NCI-H748 (cell line): ENCODE measurements at regions not wholly inside any gene's neighbourhood (a gene's known extent, or its start where the extent isn't known, plus 50 kb on each side); places are given as distances from the start of the nearest gene placed in this dataset.
"Not testable (repeated sequence)": the region's sequence is repeated elsewhere in the genome, so short reads cannot be mapped to it uniquely, and the experiment has no call there.

Experiments used
- DNase-seq: peaks from one replicate; lab custom pipeline; 2025; ENCODE audit not compliant: unreplicated experiment; lab: John Stamatoyannopoulos, UW

DNA sequence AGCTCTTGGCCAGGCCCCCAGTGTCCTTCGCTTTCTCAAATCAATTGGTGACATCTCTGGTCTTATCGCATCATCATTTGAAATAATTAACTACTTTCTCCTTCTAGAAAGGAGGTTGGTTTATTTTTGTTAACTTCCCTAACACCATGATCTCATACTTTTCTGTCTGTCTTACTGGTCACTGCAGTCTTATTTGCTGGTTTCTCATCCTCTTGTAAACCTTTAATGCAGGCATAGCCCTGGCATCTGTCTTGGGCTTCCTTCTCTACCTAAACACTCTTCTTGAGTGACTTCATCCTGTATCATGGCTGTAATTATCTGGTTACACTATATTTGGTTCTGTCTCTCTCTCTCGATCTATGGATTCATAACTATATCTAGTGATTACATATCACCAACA lies 152.8 kb downstream of the CYSLTR2 start:
- no peak for DNase-seq

DNA sequence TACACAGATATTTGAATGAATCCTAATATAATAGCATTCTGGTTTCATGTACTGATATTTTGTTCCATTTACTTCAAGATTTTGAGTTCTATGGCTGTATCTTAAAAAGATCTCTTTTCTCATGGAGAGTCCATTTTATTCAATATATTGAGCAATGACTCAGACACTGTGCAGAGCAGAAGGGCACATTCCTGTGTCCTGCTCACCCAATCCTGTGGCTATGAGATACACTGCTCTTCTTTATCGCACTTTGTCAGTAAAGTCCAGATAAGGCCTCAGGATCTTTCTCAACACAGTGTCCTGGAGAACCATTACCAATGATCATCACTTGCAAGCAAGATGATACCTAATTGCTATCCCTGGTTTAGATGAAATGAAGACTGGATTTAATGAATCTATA lies 155.0 kb downstream of the CYSLTR2 start:
- DNase-seq = no peak

DNA sequence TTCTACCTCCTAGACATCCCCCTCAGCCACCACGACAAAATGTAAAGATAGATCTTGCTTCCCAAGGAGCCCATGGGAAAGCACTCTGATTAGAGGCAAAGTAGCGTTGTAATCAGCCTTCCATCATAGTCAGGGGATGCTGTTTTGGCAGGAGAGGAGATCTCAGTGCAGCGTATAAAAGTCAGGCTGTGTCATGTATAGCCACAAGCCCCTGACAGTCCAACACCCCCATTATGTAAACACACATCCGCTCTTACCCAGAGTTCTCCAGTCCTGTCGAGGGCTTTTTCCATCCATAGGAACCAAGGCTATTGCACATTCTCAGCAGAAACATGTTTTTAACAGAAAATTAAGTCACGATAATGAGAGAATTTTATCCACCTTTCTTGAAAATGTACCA lies 156.3 kb downstream of the CYSLTR2 start:
- DNase-seq = no peak

DNA sequence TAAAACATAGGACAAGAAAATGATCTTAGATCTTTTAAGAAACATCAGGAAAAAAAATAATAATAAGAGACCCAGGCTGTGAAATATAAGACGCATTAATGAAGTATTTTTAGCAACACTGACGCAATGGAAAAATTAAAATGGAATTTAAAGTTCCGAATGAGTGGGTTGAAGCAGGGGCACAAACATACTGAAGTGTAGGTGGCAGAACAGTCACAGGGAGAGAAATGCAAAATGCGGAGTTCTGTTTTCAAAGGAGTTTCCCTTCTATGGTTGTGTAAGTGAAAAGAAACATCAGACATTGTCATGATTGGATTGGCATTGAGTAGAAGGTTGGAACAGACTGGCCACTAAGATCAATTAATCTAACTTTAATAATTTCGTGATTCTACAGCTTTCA lies 159.8 kb downstream of the CYSLTR2 start:
- no peak for DNase-seq

DNA sequence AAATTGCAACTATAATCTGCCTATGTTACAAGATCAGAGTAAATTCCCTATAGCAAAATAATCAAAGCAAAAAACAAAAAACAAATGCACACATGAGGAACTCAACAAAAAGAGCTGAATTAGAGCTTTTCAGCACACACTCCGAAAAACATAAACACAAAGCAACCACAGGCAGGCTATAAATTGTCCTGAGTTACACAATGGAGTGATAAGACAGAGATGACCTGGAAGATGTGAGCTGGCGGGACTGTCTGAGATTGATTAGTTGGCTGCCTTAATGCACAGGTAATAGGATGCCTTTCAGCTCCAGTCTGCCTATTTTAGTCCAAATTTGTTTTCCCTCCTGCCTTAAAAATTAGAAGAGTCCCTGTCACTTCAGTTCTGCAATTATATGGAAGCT lies 159.0 kb upstream of the FNDC3A start:
- DNase-seq = no peak

DNA sequence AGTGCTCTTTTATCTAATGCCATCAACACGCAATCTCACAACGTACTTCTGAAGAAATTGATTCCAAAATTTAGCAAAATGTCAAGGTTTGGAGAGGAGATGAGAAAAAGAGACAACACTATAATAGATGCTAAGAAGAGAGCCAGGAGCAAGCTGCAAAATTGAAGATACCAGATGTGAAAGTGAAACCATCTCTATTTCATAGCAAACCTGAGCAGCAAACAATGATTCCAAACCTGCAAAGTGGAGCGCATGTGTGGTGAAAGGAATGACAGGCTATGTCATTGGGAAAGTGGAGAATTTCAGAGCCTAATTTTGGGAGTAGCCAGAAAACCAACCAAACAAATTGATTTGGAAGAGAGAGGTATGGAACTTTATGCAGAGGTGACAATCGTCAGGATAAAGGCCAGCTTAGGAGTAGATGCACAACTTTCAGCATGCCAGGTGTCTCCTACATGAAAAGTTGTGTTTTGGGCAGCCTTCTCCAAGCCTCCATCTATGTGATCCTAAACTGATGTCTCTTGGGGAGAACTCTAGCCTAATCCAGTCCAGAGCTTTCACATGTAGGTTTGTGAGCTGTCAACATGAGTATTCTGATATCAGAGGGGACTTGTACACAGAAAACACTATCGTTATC lies 158.4 kb upstream of the FNDC3A start:
- peak; percentile 8 for DNase-seq

DNA sequence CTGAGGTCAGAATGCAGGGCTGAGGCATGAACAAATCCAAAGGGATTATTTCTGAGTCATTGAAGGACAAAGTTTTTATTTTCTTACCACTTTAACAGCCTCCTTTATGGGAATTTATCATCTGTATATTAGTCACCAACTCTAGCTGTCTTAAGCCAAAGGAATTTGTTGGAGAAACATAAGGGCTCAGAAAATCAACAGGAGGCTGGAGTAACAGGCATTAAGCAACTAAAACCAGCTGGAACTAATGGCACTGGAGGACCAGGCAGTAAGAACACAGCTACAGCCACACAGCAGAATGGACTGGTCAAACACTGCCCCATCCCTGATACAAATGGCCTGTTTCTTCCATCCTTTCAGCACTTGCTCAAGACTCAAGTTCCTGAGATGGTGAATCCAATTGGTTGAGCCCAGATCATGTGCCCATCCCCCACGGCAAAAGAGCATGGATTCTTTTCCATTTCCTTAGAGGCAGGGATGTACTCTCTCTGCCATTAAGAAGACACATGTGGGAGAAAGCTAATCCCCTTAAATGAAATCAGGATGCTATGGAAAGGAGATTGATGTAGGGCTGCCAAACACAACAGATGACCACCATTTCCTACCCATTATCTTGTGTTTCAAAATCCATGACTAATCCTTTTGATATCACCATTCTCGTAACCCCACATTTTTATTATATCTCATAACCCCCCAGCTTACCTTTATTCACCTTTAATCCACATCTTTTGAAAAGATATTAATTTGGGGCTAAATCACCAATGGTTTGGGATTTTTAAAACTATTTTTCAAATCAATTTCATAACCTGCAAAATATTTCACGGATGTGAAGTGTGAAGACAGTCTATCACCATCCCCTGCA lies 157.0 kb upstream of the FNDC3A start:
- no peak for DNase-seq

DNA sequence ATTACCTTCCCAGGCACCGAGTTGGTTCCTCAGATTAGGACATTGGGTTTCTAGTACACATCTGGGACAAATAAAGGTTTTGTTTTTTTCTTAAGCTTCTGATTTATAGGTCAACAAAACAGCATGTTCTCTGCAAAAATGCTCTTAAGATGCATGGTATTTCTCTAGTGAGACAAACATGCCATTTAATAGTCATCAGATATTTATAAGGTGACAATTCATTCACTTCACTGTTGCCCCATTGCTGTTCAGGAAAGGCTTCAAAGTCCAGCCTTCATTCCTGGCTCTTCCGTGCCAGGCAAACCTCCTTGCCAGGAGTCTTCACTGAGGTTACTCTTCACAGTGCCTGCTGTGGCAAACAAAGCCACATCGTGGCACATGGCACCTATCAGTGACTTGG lies 156.3 kb upstream of the FNDC3A start:
- DNase-seq = no peak

DNA sequence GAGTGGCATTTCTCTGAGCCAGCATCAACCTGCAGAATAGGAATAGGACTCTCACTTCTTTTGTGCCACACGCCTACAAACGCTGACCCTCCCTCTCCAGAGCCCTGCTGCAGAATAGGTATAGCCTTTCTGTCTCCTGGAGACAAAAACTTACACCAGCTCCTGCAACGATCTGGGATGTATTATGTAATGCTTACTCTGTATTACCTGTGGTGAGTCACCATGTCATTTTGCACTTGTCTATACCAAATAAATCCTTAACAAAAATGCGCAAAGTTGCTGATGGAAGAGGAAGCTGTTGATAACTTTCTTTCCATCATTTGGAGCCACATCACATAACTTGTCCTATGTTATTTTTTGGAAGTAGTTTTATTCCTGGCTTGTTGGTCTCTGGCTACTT lies 155.8 kb upstream of the FNDC3A start:
- no peak for DNase-seq

DNA sequence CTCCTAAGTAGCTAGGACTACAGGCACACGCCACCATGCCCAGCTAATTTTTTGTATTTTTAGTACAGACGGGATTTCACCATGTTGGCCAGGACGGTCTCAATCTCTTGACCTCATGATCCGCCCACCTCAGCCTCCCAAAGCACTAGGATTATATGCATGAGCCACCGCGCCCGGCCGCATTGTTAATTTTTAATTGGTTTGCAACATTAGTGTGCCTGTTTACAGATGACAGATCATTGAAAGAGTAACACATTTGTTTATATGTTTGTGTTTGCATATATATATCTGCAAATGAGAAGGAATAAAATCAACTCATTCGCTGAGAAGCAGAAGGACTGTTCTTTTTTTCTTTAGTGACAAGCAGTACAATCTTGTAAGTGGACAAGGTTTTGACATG lies 152.2 kb upstream of the FNDC3A start:
- DNase-seq = not testable (repeated sequence)

DNA sequence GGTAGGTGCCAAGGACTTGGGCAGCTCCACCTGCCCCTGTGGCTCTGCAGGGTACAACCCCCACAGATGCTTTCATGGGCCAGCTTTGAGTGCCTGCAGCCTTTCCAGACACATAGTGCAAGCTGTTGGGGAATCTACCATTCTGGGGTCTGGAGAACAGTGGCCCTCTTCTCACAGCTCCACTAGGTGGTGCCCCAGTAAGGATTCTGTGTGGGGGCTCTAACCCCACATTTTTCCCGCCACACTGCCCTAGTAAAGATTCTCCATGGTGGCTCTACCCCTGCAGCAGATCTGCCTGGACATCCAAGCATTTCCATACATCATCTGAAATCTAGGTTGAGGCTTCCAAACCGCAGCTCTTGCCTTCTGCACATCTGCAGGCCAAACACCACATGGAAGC lies 149.7 kb upstream of the FNDC3A start:
- DNase-seq = no peak

DNA sequence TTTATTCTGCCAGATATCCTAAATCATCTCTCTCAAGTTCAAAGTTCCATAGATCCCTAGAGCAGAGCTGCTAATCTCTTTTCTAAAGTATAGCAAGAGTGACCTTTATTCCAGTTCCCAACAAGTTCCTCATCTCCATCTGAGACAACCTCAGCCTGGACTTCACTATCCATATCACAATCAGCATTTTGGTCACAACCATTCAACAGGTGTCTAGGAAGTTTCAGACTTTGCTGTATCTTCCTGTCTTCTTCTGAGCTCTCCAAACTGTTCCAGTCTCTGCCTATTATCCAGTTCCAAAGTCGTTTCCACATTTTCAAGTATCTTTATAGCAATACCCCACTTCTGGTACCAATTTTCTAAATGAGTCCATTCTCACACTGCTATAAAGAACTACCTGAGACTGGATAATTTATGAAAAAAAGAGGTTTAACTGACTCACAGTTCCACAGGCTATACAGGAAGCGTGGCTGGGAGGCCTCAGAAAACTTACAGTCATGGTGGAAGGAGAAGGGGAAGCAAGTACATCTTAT lies 148.7 kb upstream of the FNDC3A start:
- not testable (repeated sequence) for DNase-seq

DNA sequence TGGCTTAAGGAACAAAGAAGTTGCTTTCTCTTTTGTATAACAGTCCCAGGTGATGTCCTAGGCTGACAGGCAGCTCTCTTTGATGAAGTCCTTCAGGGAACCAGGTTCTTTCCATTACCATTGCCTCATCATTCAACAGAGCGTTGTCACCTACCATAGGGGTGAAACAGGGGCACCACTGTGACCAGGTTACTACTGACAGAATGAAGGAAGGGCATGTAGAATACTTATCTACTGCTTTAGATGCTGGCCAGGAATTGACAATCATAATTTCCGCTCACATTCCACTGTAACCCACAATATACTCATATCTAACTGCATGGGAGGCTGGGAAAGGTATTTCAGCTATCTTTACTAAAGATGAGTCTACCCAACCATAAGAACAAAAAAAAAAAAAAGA lies 148.0 kb upstream of the FNDC3A start:
- no peak for DNase-seq

DNA sequence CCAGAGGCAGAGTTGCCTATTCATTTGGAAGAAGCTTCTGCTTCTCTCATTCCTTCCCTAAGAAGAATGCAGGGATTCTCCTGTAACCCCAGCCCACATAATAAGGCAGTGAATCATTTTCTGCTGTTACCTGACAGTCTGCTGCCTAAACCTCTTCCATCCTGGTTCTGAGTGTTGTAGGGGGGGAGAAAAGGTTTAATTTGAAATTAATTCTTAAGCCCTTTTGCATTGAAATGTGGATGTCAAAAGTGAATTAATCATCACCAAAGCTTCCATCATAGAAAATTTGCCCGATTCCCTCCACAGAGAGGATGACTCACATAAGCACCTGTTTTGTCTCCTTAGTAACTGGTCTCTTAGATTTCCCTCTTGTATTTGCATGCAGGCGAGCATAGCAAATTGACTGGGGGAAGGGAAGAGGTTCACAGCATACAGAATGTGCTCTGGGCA lies 146.7 kb upstream of the FNDC3A start:
- DNase-seq = peak; percentile 80

DNA sequence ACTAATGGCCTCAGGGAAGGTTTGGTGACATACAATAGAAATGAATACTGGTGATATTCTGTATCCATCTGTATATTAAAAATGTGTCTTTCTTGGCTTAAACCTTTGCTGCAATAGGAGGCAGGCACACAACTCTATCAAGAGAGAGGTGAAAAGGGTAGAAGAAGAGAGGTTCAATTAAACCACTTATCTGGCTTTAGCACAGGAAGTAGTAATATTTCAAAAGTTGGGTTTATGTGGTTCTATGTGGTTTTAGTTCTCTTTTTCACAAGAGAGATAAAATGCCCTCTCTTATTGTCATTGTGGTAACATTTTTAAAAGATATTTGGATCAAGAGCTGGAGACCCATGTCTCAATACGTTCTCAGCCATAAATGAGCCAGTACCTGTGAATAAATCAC lies 146.2 kb upstream of the FNDC3A start:
- no peak for DNase-seq

DNA sequence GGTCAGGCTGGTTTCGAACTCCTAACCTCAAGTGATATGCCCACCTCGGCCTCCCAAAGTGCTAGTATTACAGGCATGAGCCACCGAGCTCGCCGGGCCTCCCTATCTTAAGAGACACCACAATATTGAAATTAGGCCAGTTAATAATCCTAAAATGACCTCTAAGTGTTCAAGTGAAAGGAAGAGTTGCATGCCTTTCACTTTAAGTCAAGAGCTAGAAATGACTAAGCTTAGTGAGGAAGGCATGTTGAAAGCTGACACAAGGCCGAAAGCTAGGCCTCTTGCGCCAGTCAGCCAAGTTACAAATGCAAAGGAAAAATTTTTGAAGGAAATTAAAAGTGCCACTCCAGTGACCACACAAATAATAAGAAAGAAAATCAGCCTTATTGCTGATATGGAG lies 144.5 kb upstream of the FNDC3A start:
- DNase-seq = no peak

DNA sequence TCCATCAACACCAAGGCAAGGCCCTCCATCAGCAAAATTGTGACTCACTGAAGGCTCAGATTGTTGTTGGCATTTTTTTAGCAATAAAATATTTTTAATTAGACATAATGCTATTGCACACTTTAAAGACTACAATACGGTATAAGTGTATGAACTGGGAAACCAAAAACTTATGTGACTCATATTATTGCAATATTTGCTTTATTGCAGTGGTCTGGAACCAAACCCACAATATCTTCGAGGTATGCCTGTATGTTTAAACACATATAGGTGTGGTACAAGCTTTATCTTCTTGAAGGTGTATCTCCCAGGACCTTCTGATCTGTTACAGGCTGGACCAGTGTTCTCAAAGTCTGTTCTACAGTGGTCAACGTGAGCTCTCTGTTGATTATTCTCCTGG lies 142.3 kb upstream of the FNDC3A start:
- no peak for DNase-seq

DNA sequence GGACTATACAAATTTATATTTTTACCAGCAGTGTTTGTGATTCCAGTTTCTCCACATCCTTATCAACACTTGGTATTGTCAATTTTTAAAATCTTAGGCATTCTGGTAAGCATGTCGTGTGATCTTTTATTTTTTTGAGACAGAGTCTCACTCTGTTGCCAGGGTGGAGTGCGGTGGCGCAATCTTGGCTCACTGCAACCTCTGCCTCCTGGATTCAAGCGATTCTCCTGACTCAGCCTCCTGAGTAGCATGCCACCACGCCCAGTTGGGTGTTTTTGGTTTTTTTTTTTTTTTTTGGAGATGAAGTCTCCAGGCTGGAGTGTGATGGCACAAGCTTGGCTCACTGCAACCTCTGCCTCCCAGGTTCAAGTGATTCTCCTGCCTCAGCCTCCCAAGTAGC lies 140.4 kb upstream of the FNDC3A start:
- DNase-seq = not testable (repeated sequence)

DNA sequence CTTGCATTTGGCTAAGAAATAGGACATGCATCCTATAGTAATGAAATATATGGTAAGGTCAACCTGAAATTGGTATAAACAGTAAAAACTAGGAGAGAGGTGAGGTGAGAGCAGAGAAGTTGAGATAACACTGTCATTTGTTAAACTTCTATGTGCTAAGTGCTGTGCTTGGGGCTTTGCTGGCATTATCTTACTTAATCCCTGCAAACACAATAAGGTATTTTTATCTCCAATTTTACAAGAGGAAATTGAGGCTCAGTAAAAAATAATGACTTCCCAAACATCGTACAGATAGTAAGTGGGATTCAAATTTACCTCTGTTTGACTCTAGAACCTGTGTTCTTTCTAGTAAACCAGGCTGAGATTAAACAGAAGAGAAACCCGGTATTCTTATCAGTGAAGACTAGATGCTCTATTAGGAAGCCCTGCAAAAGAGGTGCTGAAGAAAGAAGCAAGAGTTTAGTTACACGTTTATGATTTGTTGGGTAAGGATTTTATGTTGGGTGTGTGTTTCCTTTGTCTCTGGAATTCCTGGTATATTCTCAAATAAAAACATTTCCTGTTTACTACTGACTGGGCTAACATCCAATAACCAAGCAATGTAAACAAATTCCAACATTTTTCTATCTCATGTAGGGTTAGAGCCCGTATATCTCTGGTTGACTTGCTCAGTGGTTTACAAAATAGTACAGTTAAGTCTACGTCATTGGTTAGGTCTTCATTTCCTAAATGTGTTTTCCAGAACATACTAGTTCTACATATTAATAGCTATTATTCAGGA lies 137.3 kb upstream of the FNDC3A start:
- no peak for DNase-seq

DNA sequence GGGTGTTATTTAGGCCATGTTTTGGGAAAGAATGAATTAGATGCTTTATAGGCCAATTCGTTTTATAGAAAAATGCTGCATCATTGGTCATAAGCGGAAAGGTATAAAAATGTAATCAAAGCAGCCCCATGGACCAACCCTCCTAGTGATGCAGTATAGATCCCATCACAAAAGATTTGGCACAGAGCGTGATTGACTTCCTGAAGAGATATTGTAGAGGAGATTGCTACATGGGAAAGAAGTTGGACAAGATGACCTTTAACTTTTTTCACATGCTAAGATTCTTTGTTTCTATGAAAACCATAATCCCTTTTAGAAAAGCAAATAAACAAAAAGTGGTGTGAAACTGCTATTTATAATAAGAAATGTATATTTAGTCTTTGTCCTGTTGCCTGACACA lies 136.5 kb upstream of the FNDC3A start:
- DNase-seq = no peak

DNA sequence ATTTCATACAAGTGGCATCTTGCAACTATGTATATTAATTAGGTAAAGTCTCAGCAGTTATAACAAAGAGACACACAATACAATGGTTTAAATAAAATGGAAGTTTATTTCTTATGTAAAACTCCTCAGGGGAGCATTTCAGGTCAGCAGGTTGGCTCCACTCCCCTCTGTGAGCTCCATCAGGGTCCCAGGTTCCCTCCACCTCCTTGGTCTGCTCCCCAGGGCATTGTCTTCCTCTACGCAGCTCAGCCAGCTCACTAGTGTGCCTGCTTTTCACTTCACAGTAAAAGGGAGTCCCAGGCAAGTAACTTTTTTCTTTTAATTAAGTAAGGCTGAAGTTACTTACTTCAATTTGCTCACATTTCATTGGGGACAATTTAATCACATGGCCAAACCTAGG lies 135.3 kb upstream of the FNDC3A start:
- no peak for DNase-seq

DNA sequence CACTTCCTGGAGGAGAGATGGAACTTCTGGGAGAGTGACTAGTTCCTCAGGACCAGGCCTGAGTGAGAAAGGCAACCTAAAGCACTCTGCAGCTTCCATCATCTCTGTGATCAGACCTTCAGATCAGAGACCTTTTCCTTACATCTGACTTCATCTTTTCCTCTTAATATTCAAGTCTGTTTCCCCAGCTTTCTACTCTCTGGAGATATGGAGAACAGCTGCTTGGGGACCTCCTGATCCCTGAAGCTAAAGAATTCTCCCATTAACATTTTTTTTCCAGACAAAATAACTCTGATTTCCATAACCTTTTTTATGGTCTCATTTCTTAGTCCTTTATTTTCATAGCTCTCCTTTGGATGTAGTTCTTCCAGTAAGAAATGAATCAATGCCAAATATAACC lies 133.4 kb upstream of the FNDC3A start:
- no peak for DNase-seq
